GM18870 (cell line): ENCODE measurements at regions not wholly inside any gene's neighbourhood (a gene's known extent, or its start where the extent isn't known, plus 50 kb on each side); places are given as distances from the start of the nearest gene placed in this dataset.
"Not testable (repeated sequence)": the region's sequence is repeated elsewhere in the genome, so short reads cannot be mapped to it uniquely, and the experiment has no call there.

Source experiments
- ATAC-seq: cut with Tn5 transposase; IDR thresholded peaks from one replicate; pipeline ENCODE4 v1.9.1; 2021; ENCODE audit warnings: moderate library complexity; ENCODE audit not compliant: unreplicated experiment

DNA sequence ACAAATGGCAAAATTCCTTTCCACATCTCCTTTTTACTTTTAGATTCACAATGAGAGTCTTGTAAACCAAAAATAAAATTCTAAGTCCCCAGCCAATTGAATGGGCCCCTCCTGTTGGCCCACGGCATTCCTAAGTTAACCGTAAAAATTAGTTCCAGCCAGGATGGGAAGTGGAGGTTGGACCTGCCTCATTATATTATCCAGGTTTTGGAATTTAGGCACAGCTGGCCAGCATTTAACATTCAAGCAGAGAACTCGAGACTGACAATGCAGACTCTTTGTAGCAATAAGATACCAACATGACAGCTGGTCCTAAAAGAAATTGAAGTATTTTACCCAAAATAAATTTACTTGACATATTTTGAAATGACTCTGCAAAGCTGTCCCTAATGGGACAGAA, 321.0 kb upstream of the NAALADL2 start:
- ATAC-seq: no peak

DNA sequence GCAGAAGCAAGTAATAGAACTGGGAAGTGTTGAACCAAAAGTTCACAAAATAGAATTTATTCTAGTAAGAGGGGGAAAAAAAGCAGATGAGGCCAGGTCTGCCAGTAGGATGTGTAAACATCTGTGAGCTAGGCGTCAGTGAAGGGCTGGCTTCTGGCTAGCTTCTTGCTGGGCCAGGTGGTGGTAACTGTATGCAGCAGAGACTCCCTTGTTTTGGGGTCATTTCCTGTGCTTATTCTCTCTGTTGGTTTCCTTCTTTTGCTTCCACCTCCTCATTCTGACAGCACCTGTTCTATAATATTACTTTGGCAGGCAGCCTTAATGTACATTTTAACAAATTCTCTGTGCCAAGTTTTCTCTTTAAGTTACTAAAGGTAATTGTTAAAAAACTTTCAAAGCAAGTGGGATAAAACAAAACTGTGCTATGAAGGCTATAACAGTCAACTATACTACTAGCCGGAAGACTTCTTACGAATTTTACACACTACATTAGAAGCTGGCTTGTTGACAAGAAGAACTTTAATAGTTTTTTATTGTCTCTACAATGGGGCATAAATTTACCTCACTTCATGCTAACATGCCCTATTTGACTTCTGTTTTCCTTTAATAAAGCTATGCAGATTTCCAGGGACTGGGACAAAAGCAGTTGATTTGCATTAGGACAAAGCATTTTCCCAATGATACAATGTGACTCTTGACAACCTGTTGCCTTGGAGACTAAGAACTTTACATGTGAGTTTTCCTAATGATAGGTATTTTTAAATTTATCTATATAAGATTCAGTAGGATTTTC, 318.8 kb upstream of the NAALADL2 start:
- ATAC-seq: no peak

DNA sequence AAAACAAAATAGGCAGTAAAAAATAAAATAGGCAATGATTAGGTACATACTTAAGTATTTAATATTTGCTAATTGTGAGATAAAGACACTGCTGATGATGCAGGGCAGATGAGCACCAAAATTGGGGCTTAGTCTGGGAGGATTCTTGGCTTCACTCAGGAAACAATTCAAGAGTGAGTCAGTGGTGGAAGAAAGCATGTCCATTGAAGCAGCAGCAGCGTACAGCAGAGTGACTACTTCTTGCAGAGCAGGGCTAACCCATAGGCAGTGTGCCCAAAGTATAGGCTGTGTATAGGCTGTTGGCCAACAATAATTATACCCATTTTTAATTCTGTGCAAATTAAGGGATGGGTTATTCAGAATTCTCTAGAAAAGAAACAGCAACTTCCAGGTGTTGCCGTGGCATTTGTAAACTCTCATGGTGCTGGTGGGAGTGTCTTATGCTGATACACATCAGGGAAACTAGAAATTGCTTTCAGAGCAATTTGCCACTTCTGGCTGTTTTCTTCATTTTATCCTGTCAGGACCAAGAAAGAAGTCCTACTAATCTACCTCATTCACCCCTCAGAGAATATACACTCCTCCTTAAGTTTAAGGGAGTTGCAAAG, 317.3 kb upstream of the NAALADL2 start:
- no peak for ATAC-seq

DNA sequence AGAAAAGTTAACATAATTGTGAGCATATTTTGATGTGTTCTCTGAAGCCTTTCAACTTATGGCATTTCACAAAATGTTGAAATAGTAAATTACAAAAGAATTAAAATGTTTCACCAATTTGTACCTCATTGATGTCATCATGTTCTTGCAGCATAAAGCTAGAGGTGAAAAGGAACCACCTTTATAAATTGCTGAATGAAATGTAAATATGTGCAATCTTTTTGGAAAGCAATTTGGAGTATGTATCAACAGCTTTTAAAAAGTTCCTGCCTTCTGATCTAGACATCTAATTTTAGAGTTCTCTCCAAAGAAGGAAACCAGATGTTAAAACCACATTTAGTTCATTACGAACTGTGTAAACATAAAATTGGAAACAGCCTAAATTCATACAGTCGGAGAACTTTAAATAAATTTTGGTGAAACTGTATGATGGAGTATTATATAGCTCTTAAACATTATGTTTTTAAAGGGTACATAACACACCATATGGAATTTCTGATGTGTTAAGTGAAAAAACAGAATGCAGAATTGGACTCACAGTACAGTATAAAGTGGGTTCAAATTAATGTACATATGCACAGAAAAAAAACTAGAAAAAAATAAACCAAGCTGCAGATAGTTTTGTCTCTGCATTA, 311.2 kb upstream of the NAALADL2 start:
- ATAC-seq: no peak

DNA sequence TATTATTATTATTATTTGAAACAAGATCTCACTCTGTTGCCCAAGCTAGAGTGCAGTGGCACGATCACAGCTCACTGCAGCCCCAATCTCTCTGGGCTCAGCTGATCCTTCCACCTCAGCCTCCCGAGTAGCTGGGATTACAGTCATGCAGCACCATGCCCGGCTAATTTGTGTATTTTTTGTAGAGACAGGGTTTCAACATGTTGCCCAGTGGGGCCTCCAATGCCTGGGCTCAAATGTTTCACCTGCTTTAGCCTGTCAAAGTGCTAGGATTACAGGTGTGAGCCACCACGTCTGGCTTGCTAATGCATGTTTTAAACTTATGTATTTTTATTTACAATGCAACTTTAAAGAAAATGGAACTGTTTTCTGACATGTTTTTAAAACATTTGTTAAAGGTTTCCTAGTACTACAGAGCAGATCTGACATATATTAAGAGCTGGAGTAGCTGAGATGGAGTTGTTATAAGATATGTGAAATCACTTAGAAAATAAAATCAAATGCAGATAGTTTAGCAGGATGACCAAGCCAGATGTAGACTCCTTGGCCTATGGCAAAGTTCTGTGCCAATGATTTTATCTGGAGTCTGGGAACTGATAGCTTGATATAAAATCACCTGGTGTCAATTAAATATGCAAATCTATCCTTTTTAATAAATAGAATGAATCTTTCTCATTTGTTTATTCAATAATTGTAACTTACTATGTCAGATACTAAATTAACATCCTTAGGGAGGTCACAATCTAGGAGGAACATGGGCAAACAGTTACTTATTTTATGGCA, 310.1 kb upstream of the NAALADL2 start:
- ATAC-seq: no peak

DNA sequence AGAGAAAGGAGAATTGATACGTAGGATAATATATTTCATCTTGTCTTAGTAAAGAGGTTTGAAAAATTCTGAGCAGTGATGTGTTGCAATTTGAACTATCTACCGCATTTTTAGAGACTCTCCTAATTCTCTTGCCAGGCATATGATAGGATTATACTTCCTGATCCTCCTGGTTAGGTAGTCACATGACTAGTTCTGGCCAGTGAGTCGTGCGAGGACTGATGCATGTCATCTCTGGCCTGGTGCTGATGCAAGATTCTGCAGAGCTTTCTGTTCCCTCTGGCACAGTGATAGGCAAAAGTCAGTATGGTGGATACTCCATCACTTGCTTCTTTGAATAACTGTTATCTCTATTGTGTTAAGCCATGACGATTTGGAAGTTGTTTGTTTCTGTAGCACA, 277.6 kb upstream of the NAALADL2 start:
- ATAC-seq: no peak

DNA sequence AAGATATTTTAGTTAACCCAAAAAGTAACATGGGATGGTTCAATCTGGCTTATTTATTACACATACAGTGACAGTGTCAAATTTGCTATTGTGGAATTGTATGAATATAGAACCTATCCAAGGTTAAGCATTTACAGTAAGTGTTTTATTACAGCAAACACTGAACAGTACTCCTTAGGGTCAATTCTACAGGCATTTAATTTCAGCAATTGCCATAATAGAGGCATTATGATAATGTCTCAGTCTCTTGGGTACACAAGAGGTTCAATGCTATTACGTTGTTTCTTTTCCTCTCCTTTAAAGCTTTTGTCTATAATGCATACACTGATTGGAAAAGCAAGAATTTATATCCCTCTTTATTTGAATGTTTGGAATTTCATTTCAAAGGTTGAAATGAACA, 275.7 kb upstream of the NAALADL2 start:
- no peak for ATAC-seq

DNA sequence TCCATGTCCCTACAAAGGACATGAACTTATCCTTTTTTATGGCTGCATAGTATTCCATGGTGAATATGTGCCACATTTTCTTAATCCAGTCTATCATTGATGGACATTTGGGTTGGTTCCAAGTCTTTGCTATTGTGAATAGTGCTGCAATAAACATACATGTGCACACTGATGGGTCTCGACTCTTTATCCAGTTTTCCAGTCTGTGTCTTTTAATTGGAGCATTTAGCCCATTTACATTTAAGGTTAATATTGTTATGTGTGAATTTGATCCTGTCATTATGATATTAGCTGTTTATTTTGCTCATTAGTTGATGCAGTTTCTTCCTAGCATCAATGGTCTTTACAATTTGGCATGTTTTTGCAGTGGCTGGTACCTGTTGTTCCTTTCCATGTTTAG, 272.0 kb upstream of the NAALADL2 start:
- ATAC-seq: not testable (repeated sequence)

DNA sequence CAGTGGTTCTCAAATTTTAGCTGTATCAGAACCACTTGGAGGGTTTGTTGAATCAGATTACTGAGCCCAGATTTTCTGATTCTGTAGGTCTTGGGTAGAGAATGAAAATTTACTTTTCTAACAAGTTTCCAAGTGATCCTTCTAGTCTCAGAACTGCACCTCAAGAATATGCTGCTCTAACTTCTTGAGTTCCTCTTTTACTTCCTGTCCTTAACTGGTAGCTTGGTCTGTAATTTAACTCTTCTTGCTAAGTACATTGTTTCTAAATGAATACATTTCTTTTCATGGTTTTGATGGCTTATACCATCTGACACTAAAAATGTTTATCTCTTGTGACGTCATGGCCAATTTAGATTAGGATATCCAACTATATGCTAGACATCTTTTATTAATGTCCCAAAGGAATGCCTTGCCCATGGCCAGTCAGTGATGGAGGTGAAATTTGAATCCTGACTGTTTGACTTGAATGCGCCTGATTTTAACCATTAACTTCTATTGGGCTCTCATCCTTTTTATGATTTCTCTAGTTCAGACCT, 262.6 kb upstream of the NAALADL2 start:
- no peak for ATAC-seq

DNA sequence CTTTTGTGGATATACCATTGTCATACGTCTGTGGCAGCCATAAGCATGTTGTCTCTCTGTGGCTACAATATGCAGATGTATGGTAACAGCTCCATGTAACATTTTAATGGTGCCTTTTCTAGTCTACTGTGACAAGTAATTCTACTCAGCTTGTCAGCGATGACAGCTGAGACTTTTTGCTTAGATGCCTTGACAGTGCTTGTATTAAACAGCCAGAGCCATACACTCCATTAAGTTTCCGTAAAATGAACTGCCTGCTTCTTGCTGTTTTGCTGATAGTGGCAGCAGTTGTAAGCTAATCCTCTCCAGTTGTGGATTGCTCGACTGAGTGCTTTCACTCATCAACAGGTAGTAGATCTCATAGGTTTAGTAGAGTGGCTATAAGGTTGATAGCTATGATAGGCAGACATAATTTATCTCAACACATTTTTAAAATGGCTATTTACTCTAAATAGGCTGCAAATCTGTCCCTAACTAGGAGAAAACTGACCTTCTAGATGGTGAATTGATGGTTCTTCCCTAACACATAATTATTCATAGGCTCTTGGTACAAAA, 260.2 kb upstream of the NAALADL2 start:
- ATAC-seq: no peak

DNA sequence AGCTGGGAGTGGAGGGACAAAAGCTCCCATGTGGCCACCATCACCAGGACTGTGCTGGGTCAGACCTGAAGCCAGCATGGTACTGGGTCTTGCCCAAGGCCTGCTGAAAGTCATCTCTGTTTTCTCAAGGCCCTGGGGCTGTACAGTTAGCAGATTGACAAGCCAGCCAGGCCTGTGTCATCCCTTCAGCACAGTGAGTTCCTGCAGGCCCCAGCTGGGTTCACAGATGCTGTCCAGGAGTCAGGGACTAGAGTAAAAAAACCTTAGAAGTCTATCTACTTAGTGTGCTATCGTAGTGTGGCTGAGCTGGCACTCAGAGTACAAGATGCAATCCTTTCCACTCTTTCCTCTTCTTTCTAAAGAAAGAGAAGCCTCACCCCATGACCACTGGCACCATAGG, 246.0 kb upstream of the NAALADL2 start:
- ATAC-seq: no peak

DNA sequence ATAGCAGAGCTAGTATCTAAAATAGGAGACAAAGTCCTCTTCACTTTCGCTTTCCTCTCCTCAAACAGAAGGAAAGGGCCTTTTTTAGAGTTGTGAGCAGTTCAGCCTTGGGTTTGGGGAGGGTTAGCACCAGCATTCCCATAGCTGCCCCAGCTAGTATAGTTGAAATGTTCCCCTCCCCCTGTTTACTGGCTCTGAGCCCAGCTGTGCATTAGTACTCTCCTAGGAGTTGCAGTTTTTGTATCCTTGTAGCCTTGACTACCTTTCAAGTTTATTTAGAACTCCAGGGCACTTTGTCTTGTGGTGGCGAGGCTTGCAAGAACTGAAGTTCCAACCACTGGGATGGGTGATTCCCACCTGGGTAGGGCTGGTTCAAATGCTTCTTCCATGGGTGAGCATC, 245.1 kb upstream of the NAALADL2 start:
- ATAC-seq: no peak

DNA sequence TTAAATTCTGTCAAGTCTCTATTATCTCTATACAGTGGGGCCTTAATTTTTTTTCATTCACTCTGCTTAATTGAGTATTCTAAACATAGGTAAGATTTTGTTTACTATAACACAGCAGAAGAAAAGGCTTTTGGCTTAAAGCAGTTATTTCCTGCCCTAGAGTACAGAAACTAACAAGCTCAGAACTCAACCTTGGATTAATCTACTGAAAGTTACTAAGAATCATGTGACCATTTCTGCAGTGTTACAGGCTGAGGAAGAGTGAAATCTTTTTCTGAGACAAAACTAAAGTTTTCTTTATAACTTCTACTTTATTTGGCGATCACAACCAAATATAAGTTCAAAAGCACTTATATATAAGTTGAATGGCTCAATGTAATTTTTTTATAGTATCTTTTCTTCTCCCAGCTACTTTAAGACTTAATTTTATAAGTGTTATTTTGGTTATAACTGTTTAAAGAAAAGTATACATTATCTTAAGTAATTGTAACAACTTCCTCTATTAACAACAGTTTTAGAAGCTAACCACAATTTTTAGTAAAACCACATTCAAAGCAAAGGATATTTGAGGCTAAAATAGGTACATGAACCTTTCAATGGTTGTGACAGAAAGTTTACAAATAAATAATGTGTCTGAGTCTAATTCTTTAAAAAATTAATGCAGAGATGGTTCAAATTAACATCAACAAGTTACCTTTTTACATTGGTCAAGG, 240.6 kb upstream of the NAALADL2 start:
- no peak for ATAC-seq

DNA sequence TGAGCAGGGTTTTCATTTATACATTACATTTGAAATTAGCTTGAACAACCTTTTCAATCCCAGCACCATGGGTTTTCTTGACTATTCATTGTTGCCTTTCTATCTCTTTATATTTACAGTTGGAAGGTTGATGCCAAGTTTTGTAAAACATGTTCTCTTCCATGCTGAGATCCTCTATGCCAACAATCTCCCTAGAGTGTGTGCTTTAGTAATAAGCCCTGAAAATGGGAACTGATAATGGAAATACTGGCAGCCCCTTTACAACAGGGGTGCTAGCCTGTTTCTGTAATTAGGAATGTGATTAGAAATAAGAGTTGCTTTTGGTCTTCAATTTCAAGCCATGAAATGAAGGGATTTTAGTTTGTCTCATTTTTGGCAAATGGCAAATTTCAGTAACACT, 239.9 kb upstream of the NAALADL2 start:
- ATAC-seq: no peak

DNA sequence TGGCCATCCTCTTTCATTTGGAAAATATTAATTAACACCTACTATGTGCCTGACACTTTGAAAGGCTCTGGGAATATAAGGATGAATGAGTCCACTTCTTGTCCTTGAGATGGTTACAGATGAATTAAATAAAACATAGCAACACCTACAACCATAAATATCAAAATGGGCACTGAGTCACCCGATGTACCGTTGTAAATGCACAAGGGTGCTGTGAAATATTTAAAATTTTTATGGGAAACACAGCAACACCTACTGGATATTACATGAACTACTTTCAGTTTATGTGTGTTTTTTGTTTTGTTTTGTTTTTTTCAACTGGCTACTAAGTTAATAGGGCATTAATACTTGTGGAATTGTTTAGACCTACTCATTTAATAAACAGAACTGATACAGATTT, 239.0 kb upstream of the NAALADL2 start:
- no peak for ATAC-seq

DNA sequence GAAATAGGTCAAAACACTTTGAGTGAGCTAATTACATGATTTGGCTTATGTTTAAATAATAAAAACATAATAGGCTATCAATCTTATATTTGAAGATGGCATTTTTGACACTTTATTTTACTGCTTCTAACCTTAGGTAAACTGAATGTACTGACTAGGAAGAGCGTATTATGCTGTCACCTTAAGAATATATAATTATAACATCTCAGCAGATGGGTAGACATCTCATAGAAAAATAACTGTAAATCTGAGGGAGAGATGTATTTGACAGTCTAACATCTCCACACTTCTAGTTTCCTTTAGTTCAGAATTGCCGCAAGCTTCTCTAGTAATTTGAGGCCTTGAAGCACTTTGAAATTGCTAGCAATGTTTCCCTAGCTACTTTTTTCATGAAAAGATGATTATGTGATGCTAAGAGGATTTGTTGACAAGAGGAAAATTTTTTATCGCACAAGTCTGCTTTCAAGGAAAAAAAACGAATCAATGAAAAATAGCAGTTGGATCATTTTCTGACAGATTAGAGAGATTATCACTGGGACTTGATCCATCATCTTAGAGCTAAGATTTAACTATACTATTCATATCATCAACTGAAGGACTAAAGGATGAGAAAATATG, 238.2 kb upstream of the NAALADL2 start:
- no peak for ATAC-seq

DNA sequence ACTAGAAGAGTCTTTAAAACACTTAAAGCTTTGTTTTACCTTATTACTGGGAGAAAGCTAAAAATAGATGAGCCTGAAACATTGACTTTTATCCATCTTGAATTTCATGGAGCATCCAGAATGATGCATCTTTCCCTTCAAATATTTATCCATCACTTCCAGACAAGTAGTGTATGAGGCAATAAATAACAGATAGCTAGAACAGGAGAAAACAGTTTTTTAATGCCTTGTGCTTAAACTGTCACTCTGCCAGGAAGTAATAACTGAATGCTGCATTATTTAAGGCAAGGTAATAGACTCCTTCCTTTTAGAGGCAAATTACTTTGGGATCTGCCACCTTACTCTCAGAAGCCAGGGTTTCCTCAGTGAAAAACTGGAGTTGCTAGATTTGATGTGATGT, 225.8 kb upstream of the NAALADL2 start:
- no peak for ATAC-seq

DNA sequence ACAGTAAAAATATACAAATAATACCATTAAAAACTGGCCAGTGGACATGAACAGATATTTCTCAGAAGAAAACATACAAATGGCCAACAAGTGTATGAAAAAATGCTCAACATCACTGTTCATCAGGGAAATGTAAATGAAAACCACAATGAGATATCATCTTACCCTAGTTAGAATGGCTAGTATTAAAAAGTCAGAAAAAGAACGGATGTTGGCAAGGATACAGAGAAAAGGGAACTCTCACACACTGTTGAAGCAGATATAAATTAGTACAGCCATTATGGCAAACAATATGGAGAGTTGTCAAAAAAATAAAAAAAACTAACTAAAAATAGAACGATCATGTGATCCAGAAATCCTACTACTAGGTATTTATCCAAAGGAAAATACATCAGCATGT, 222.7 kb upstream of the NAALADL2 start:
- ATAC-seq: no peak

DNA sequence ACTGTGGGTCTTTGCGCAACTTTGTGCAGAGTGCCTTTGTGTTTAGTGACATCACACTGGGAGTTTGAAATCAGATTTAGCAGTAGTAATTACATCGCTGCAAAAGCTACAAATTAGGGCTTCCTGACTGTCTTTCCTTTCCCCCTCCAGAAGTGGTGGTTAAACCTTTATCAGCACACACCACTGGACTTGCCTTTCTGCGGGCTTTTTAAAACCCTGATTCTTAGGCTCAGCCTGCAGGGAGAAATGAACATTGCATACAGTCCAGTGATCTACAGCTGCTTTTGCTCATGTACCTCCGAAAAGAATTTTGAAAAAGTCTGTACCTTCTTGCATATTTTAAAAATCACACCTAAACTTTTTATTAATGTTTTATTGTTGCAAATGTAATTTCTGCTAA, 219.7 kb upstream of the NAALADL2 start:
- no peak for ATAC-seq

DNA sequence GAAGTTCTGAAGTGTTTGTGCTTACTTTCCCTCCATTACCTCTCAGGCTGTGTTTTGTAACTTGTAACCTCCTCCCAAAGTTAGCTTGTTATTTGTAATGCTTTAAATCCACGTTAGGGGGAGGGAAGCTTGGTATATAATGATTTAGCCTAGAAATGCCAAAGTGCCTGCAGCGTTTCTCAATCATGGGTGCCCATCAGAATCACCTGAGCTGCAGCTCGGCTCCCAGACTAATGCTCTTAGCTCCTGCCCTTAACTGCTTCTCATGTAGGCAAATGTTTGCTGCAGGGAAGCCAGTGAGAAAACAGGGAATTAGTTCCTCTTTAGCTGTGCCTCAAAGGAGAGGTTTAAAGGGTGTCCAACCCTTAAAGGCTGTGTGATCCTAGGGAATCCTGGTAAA, 219.2 kb upstream of the NAALADL2 start:
- no peak for ATAC-seq
